Uterus (tissue), 3 donors: ENCODE measurements at regions not wholly inside any gene's neighbourhood (a gene's known extent, or its start where the extent isn't known, plus 50 kb on each side); places are given as distances from the start of the nearest gene placed in this dataset.

ENCODE experiments used
- DNase-seq, 2 donors: peaks; one replicate each; pipeline ENCODE4 v3.0.0-alpha.2; 2019 to 2020
- H3K27ac ChIP-seq, 2 donors: fragments of 200-600 bp; sonication (generic); 1 replicate in 1 of 2; 2 replicates in 1 of 2; pipeline ENCODE4 v1.5.1; 2016 to 2018
- H3K27me3 ChIP-seq, 2 donors: fragments of 200-600 bp; sonication (generic); one replicate each; pipeline ENCODE4 v1.5.1; 2018 to 2019; ENCODE audit warnings: control low read depth in 1 of 2
- H3K36me3 ChIP-seq, 2 donors: fragments of 200-600 bp; sonication (generic); one replicate each; pipeline ENCODE4 v1.5.1; 2019; ENCODE audit warnings: control low read depth in 1 of 2
- H3K4me1 ChIP-seq, 2 donors: fragments of 200-600 bp; sonication (generic); one replicate each; pipeline ENCODE4 v1.5.1; 2018 to 2019; ENCODE audit warnings: control low read depth in 1 of 2
- H3K4me3 ChIP-seq, 2 donors: fragments of 200-600 bp; sonication (generic); 1 replicate in 1 of 2; 2 replicates in 1 of 2; pipeline ENCODE4 v1.5.1; 2018 to 2019; ENCODE audit warnings: mild to moderate bottlenecking in 1 of 2
- H3K9me3 ChIP-seq, 2 donors: fragments of 200-600 bp; sonication (generic); one replicate each; pipeline ENCODE4 v1.5.1; 2019; ENCODE audit warnings: control low read depth in 1 of 2
- POLR2A ChIP-seq, 2 donors: fragments of 450-650 bp; IDR thresholded peaks; one replicate each; pipeline ENCODE4 v1.6.1; 2016; ENCODE audit warnings: antibody characterized with exemption in 2 of 2, mild to moderate bottlenecking in 1 of 2, moderate library complexity in 1 of 2
- intact Hi-C: fragments of 100-400 bp; cut with DNase I; formaldehyde crosslinking; loops from one replicate; pipeline ENCODE4 v1.15.1; 2023; ENCODE audit warnings: low total_unique reads
- TF ChIP-seq, protein P1 (sequence below), 4 experiments: fragments of 200-600 bp in 2 of 4; fragments of 450-650 bp in 2 of 4; sonication (generic) in 2 of 4; IDR thresholded peaks; one replicate each; pipeline ENCODE4 v1.5.1; 2016 to 2019; ENCODE audit warnings: antibody characterized with exemption in 4 of 4, mild to moderate bottlenecking in 2 of 4, moderate library complexity in 1 of 4
- donor health status: DM: yes; HTN: yes; CAD: no.

DNA sequence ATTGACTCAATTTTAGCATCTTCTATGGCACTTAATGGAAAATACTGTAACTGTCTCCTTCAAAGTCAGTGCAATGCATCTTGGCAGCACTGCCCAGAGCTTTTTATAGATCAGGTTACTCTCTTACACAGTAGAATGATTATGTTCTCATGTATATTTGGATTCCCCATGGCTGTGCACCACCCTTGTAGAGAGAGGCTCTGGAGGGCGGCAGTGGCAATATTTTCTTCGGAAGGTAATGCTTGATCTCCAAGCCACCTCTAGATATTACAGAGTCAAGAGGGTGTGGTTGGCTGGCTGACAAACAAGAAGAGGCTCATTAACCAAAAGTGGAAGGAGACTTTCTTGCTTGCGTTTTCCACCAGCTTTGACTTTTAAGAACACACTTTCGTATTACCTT is 72.8 kb upstream of the ARSJ start:
- intact Hi-C loops, result no loop called here
- Histone ChIP-seq H3K36me3 (no peaks in the 10 kb centered on the region), H3K27me3 (no peaks in the 10 kb centered on the region), H3K9me3 (no peaks in the 10 kb centered on the region), H3K27ac (no peak overlapping the region), H3K4me1 (no peaks in the 10 kb centered on the region), H3K4me3 (no peak overlapping the region)
- DNase-seq, result no peak
- TF ChIP-seq POLR2A (IDR thresholded peaks at IDR 0.05), result no peak
- TF ChIP-seq, protein P1, sequence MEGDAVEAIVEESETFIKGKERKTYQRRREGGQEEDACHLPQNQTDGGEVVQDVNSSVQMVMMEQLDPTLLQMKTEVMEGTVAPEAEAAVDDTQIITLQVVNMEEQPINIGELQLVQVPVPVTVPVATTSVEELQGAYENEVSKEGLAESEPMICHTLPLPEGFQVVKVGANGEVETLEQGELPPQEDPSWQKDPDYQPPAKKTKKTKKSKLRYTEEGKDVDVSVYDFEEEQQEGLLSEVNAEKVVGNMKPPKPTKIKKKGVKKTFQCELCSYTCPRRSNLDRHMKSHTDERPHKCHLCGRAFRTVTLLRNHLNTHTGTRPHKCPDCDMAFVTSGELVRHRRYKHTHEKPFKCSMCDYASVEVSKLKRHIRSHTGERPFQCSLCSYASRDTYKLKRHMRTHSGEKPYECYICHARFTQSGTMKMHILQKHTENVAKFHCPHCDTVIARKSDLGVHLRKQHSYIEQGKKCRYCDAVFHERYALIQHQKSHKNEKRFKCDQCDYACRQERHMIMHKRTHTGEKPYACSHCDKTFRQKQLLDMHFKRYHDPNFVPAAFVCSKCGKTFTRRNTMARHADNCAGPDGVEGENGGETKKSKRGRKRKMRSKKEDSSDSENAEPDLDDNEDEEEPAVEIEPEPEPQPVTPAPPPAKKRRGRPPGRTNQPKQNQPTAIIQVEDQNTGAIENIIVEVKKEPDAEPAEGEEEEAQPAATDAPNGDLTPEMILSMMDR (IDR thresholded peaks at IDR 0.05), result no peak

DNA sequence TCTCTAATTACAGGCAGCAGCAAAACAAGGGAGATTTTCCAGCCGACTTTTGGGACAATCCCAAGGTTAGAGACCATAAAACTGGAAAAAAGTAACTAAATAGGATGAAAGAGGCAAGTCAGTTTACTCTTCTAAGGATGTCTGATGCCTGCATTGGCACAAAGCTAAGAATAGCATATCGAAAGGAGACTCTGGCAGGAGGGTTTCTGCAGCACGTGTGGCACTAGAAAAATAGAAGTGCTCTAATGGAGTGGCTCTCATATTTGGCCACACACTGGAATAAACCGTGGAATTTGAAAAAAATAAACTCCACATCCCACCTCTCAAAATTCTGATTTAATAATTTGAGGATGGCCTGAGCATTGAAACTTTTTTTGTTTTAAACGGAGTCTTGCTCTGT is 77.2 kb upstream of the ARSJ start:
- TF ChIP-seq, protein P1 (IDR thresholded peaks at IDR 0.05), result no peak
- TF ChIP-seq POLR2A (IDR thresholded peaks at IDR 0.05), result no peak
- Histone ChIP-seq H3K9me3 (no peaks in the 10 kb centered on the region), H3K27me3 (no peaks in the 10 kb centered on the region), H3K4me1 (no peaks in the 10 kb centered on the region), H3K27ac (no peak overlapping the region), H3K36me3 (no peaks in the 10 kb centered on the region), H3K4me3 (no peak overlapping the region)
- no peak for DNase-seq
- intact Hi-C loops, result no loop called here

DNA sequence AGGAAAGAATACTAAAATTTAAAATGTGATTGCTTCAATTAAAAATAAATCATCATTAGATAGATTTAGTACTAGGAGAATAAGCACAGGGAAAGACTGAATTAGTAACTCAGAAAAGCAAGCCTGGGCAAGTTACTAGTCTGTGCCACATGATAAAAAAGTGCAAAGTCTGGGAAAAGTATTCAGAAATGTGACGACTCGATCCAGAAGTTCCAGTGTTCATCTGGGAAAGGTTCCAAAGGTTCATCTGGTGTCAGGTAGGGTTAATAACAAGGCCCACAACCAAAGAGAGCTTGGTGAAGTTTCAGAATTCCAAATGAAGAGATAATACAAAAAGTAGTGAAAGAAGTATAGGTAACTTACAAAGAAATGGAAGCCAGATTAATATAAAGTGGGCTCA is 78.3 kb upstream of the ARSJ start:
- TF ChIP-seq POLR2A (IDR thresholded peaks at IDR 0.05), result no peak
- no peak overlapping the region for H3K27ac ChIP-seq
- H3K9me3 ChIP-seq, result no peaks in the 10 kb centered on the region
- H3K27me3 ChIP-seq, result no peaks in the 10 kb centered on the region
- no peak for DNase-seq
- intact Hi-C loops, result no loop called here
- no peak overlapping the region for H3K4me3 ChIP-seq
- no peaks in the 10 kb centered on the region for H3K4me1 ChIP-seq
- no peaks in the 10 kb centered on the region for H3K36me3 ChIP-seq

DNA sequence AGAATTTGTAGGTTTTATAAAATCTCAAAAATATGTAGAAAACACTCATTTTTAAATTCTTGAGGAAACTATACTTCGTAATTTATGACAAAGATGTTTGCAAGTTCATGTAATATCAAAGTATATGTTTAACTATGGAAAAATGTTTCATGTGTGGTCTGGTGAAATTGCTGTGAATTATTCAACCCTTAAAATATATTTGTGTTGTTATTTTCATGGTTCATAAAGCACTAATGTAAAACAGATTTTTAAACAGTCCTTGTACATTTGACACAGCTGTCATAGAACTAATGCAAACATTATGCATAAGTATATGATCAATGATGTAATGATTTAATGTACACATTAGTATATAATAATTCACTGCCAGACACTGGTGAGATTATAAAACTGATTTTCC is 83.1 kb upstream of the ARSJ start:
- Histone ChIP-seq H3K27me3 (no peaks in the 10 kb centered on the region), H3K4me1 (no peaks in the 10 kb centered on the region), H3K9me3 (no peaks in the 10 kb centered on the region), H3K36me3 (no peaks in the 10 kb centered on the region), H3K27ac (no peak overlapping the region), H3K4me3 (no peak overlapping the region)
- intact Hi-C loops, result no loop called here
- TF ChIP-seq POLR2A (IDR thresholded peaks at IDR 0.05), result no peak
- TF ChIP-seq, protein P1 (IDR thresholded peaks at IDR 0.05), result no peak
- DNase-seq, result no peak

DNA sequence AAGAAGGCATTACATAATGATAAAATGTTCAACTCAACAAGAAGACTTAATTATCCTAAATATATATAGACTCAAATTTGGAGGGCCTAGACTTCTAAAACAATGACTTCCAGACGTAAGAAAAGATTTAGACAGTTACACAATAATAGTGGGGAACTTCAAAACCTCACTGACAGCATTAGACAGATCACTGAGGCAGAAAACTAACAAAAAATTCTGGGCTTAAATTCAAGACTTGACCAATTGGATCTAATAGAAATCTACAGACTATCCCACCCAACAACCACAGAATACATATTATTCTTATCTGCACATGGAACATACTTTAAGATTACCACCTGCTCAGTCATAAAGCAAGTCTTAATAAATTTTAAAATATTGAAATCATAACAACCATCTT is 93.3 kb upstream of the ARSJ start:
- Histone ChIP-seq H3K4me1 (no peaks in the 10 kb centered on the region), H3K27ac (no peak overlapping the region), H3K27me3 (no peaks in the 10 kb centered on the region), H3K4me3 (no peak overlapping the region), H3K36me3 (no peaks in the 10 kb centered on the region), H3K9me3 (no peaks in the 10 kb centered on the region)
- DNase-seq, result no peak
- intact Hi-C loops, result no loop called here
- TF ChIP-seq POLR2A (IDR thresholded peaks at IDR 0.05), result no peak
- TF ChIP-seq, protein P1 (IDR thresholded peaks at IDR 0.05), result no peak

DNA sequence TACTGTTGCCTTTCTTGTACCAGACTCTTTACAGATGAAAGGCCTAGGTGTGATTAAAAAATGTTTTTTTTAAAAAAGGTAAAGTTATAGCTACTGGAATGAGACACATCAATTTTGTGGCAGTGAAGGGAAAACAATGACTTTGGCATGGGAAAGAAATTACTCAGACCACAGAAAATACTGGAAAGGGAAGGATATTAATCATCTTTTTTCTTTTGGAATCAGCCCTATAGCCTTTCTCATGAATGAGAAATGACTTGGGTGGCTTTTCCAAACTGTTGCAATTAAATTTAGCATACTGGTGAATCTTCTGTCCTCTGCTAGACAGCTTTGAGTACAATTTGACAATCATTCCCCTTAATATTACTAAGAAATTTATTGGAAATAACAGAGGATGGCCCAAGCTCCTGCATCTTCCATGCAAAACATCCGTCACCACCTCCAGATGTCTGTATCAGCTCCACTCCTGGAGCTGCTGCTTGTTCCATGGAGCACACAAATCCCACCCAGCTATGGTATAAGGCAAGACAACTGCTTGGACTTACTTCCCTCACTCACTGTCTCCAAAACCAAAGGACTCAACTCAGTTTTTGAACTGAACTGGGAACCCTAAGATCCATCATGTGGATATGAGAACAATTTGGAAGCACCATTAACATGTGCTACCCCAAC is 97.6 kb upstream of the ARSJ start:
- intact Hi-C loops, result no loop called here
- Histone ChIP-seq H3K27ac (no peak overlapping the region), H3K4me3 (no peak overlapping the region), H3K4me1 (no peaks in the 10 kb centered on the region), H3K9me3 (no peaks in the 10 kb centered on the region), H3K36me3 (no peaks in the 10 kb centered on the region), H3K27me3 (no peaks in the 10 kb centered on the region)
- TF ChIP-seq, protein P1 (IDR thresholded peaks at IDR 0.05), result no peak
- no peak for TF ChIP-seq POLR2A (IDR thresholded peaks at IDR 0.05)
- DNase-seq, result no peak
